Loucy (cell line): ENCODE measurements at regions not wholly inside any gene's neighbourhood (a gene's known extent, or its start where the extent isn't known, plus 50 kb on each side); places are given as distances from the start of the nearest gene placed in this dataset.

Experiments
- EZH2phosphoT487 ChIP-seq: fragments of 200-600 bp; IDR thresholded peaks from 2 replicates; pipeline ENCODE4 v1.6.1; 2018; ENCODE audit warnings: antibody characterized with exemption, mild to moderate bottlenecking, moderate library complexity, borderline replicate concordance
- TF ChIP-seq, protein P1 (sequence below): fragments of 200-600 bp; sonication (generic); conservative IDR thresholded peaks from 2 replicates; pipeline ENCODE4 v1.5.1; 2014; ENCODE audit warnings: mild to moderate bottlenecking, antibody characterized with exemption, low read length

DNA sequence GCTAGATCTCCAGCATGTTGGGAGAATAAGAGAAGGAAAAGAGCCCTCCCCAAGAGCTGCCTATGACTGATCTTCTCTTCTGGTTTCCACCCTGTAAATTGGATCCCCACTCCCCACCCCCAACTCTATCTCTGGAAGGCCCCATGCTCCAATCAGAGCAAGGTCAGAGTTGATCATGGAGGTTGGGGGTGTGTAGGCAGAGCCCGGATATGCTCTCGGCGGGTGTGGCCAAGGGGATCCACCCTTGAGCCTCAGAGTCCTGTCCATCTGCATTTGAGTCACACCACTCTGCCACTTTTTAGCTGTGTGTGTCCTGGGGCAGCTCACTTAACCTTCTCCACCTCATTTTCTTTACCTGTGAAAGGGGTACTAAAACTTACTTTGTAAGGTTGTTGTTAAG, 79.5 kb downstream of the NAV1 start:
- TF ChIP-seq, protein P1, sequence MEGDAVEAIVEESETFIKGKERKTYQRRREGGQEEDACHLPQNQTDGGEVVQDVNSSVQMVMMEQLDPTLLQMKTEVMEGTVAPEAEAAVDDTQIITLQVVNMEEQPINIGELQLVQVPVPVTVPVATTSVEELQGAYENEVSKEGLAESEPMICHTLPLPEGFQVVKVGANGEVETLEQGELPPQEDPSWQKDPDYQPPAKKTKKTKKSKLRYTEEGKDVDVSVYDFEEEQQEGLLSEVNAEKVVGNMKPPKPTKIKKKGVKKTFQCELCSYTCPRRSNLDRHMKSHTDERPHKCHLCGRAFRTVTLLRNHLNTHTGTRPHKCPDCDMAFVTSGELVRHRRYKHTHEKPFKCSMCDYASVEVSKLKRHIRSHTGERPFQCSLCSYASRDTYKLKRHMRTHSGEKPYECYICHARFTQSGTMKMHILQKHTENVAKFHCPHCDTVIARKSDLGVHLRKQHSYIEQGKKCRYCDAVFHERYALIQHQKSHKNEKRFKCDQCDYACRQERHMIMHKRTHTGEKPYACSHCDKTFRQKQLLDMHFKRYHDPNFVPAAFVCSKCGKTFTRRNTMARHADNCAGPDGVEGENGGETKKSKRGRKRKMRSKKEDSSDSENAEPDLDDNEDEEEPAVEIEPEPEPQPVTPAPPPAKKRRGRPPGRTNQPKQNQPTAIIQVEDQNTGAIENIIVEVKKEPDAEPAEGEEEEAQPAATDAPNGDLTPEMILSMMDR: no peak
- TF ChIP-seq EZH2phosphoT487: no peak
